Forelimb muscle (tissue), 1 donor: ENCODE measurements at regions not wholly inside any gene's neighbourhood (a gene's known extent, or its start where the extent isn't known, plus 50 kb on each side); places are given as distances from the start of the nearest gene placed in this dataset.

Source experiments
- DNase-seq: peaks from one replicate; pipeline ENCODE4 v3.0.0-alpha.2; 2013; ENCODE audit warnings: low read depth

- no peak for DNase-seq
Observed at GRCh38 chr3:137202941-137203340, 245.2 kb downstream of the IL20RB start.

DNA sequence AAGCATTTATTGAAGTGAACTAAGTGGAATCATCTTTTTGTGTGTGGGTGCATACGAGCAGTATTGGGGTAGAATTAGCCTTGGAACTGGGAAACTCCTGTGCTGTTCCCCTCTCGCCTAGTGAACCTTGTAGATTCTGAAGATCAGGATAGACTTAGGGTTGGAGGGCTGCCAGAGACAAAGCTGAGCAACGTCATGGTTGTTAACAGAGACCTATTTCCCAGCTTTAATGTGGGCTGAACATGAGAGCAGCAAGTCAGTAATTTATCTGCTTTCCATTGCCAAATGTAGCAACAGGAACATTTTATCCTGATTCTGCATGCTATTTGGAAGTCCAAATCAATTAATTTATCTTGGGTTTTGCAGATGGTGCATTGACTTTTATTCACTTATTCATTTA, 246.6 kb downstream of the IL20RB start:
- DNase-seq: peak; percentile 6

GRCh38 chr3:137205394-137206045, 247.7 kb downstream of the IL20RB start:
- peak; percentile 6 for DNase-seq

GRCh38 chr3:137207616-137208015, 249.8 kb downstream of the IL20RB start:
- no peak for DNase-seq

DNA sequence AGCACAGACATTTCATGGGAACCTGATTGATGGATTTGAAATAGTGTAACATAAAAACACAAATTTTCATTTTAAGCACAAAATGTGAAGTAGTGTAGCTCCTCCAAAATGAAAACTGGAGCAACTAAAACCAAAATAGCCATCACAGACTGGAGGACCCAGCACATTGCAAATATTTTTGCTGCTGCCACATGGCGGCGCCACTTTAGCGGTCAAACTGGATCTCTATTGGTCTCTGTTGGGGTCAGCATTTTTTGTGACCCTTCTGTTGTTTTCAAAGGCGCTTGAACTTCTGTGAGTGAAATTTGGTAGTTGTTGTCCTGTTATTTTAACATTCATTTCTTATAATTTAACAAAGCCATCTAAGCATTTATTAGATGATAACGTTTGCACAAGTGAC, 259.9 kb downstream of the IL20RB start:
- no peak for DNase-seq

DNA sequence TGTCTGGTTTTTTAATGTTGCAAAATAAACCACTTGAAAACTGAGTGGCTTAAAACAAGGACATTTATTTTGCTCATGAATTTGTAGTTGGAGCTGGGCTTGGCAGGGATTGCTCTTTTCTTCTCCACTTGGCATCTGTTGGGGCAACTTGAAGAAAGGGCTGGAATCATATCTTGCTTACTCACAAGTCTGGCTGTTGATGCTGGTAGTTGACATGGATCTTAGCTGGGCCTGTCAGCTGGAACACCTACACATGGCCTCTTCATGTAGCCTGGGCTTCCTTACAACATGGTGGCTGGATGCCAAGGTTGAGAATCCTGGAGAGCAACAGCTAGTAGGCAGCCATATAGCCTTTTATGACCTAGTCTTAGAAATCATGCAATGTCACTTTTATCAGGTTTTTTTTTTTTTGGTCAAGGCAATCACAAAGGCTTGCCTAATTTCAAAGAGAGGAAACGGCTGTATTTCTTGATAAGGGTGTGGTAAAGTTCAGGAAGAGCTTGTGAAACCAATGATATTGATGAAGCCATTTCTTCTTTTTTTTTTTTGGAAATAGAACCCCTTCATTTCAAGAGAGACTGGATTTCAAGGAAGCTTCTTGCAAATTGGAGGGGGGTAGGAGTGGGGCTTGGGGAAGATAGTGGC, 262.1 kb downstream of the IL20RB start:
- no peak for DNase-seq

GRCh38 chr3:137222736-137223225, 265.0 kb downstream of the IL20RB start:
- no peak for DNase-seq

GRCh38 chr3:137224464-137224863, 266.7 kb downstream of the IL20RB start:
- no peak for DNase-seq

- no peak for DNase-seq
Observed at GRCh38 chr3:137242836-137243400, 285.1 kb downstream of the IL20RB start.

- no peak for DNase-seq
Observed at GRCh38 chr3:137246491-137246890, 288.7 kb downstream of the IL20RB start.

DNA sequence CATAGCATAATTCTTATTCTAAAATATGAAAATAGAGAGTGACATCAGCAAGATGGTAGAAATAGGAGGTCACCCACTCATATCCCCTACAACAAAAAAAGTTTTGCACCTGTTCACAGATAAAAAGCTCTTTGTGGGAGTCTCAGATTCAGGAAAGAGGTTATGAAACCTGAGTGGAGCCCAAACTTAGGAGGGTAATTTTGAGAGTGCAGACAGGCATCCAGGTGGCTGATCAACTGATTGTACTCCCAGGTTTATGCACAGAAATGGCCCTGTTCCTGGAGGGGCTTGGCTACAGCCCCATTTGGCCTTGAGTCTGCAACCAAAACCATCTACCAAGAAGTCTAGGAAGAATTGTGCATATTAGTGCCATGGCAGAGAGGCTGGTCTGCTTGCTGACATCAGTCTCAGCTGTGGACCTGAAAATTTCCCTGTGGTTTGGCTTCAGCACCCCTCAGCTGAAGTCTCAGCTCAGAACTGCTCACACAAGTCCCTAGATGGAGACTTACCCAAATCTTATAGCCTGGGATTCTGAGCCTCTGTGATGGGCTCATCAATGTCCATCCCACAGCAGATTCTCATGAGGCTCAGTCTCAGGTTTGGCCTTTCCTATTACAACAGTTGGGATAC, 291.6 kb downstream of the IL20RB start:
- no peak for DNase-seq

DNA sequence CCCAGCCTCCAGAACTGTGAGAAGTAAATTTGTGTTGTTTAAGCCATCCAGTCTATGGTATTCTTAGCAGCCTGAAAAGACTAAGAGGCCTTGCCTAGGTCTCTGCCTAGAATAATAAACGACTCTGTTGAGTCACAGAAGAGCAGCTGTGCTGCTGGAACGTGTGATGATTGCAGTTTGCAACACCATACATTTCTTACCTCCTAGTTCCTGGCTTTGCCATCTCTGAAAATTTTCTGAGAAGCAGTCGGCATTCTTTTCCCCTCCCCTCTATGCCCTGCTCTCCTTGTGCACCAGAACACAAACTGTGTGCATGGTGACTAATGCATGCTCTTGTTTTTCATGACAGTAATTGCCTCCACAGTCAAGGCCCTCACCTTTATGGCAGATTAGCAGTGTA, 301.3 kb downstream of the IL20RB start:
- DNase-seq: no peak

- no peak for DNase-seq
Observed at GRCh38 chr3:137259701-137260100, 301.9 kb downstream of the IL20RB start.

DNA sequence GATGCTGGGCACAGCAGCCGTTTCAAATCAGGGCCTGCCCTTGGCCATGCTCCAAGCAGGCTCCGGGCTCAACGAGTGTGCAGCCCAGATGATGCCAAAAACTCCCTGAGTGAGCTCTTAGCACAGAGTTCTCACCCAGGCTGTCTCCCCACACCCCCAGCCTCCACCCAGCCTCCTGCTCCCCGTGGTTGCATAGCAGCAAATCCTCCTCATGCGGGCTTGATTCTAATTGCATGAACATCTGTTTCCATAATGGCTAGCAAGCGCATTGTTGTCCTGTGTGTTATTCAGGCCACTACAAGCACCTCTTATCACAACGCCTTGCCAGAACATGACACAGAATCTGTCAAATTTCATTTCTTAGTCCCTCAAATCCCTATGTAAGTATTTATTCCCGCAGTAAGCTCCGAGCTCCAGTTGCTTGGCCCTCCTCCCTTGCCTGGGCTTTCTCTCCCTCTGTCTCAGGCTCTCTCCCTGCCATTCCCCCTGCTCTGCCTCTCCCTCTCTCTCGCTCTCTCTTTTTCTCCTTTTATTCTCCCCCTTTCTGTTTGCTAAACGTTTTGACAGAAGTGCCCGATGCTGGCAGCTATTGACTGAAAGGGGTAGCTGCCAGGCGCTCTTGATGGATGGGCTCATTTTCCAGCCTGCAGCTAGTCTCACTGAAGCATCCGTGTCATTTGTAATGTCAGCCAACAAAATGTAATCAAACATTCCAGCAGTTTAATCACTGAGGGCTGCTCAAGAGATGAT, 306.5 kb downstream of the IL20RB start:
- DNase-seq: no peak

DNA sequence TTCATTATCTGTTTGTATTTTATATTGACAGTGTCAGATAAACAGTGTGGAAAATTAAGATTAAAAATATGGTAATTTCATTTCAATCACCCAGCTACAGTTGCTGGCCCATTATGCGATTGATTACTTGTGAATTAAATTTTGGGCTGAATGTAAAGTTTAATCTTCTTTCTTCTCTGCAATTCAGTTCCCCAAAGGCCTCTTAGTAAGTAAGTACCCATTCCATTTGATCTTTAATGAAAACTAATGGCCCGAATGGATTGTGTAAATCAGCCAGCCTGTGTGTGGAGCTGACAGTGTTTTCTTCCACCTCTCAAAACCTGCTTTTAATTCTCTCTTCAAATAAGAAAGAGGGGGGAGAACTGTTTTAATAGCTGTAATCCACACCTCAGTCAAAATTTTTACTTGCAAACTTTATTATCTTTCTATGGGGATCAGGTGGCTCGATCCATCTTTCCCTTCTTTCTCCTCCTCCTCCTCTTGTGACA, 307.1 kb downstream of the IL20RB start:
- DNase-seq: no peak

DNA sequence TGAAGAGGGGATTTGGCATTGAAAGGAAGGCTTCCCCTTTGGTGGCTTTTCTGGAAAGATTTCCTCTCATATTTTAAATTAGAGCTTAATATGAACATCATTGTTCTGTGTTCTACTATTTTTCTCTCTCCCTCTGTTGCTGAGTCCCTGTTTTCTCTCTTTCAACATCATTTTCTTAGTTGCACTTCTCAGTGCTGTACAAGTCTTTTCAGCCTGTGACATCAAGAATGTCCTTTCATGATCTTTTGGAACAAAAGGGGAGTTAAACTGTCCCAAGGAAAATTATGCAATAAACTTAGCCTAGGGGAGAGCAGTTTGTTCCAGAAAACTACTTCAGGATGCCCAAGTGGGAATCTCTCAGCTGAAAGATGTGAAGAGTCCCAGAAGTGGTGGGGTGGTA, 325.1 kb downstream of the IL20RB start:
- no peak for DNase-seq

DNA sequence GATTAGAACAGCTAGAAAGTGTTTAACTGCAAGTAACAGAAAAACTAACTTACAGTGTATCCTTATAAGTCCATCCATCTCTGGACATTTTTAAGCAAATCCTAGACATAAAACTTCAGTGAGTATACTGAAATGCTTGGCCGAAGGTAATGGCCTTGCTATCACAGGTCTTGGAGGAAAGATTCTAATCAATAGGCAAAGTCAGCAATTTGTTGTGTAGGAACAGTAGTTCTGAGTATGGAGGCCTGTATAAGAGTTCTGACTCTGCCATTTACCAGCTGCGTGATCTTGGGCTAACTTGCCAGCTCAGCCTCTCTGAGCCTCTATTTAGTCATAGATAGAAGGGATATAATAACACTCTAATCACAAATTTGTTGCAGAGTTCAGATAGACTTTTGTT, 328.1 kb downstream of the IL20RB start:
- DNase-seq: no peak

- DNase-seq: no peak
Observed at GRCh38 chr3:137293086-137293485, 335.3 kb downstream of the IL20RB start.

DNA sequence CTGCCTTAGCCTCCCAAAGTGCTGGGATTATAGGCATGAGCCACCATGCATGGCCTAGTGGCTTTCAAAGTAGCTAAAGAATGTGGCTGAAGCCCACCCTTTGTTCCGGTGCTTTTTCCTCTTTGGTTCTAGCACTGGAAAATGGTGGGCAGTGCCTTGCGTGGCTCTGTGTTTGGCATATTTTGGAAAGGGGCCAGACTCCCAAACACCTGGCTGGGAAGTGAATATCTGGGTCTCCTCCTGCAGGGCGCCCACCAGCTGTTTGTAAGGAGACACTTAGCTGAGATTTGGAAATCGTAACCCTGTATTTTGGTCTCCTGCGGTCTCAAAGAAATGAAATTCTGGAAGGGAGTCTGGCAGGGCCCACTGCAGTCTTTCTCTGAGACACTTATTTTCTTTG, 336.4 kb downstream of the IL20RB start:
- DNase-seq: no peak

DNA sequence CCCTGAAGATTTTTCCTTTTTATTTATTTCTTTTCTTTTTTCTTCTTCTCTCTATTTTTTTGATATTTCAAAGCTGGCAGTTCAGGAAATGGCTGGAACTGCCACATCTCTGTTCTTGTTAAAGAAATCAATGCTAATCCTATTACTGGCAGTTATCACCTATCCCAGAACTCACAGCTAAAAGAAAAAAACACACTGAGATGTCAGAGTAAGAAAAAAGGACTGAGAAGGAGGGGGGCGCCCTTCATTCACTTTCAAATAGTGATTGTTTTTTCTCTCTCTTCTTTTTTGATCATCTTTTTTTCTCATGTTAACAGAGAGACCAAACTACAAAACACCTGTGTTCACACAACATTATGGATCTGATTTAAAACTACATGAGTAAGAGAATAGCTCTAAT, 337.1 kb downstream of the IL20RB start:
- no peak for DNase-seq

GRCh38 chr3:137295336-137295735, 337.6 kb downstream of the IL20RB start:
- DNase-seq: no peak

GRCh38 chr3:137296116-137296515, 338.3 kb downstream of the IL20RB start:
- DNase-seq: no peak
